A549 (cell line): ENCODE measurements at regions not wholly inside any gene's neighbourhood (a gene's known extent, or its start where the extent isn't known, plus 50 kb on each side); places are given as distances from the start of the nearest gene placed in this dataset.

Source experiments
- ATAC-seq, 2 experiments: fragments of 200-7000 bp in 1 of 2; fragments of >200 bp in 1 of 2; cut with Nextera tagmentation in 1 of 2; cut with Tn5 transposase in 1 of 2; 3 replicates each; pipeline versions ENCODE4 v1.8.0 to v1.9.1; 2018 to 2020; ENCODE audit warnings: mild to moderate bottlenecking in 1 of 2, moderate library complexity in 1 of 2
- CTCF ChIA-PET: fragments of 300-600 bp; sonication (Branson Sonifier 250); formaldehyde crosslinking; extraction: SDS; loops from one replicate; lab custom pipeline; 2021; ENCODE audit warnings: antibody characterized with exemption, inconsistent platforms; lab: Yijun Ruan, JAX
- POLR2A ChIA-PET: fragments of 350-600 bp; formaldehyde crosslinking; extraction: SDS; loops from one replicate; lab custom pipeline; 2021; ENCODE audit warnings: antibody characterized with exemption, inconsistent platforms; lab: Yijun Ruan, JAX
- DNase-seq, 2 experiments: peaks; one replicate each; pipeline versions ENCODE4 v3.0.0 to v3.0.0-alpha.2; 2011 to 2016; ENCODE audit warnings: low read depth in 1 of 2, low spot score in 1 of 2
- FAIRE-seq: peaks from 2 replicates; lab custom pipeline; 2011; peaks lifted over from hg19 to GRCh38; lab: Jason Lieb, UNC
- H3K27ac ChIP-seq, 2 experiments: fragments of >200 bp; sonication (Bioruptor Twin); formaldehyde crosslinking; 3 replicates each; pipeline ENCODE4 v1.5.1; 2016 to 2017
- H3K4me1 ChIP-seq: fragments of >200 bp; sonication (Bioruptor Twin); formaldehyde crosslinking; 3 replicates; pipeline ENCODE4 v1.6.1; 2016
- H3K4me2 ChIP-seq: fragments of >200 bp; sonication (Bioruptor Twin); formaldehyde crosslinking; 3 replicates; pipeline ENCODE4 v1.6.1; 2016
- H3K4me3 ChIP-seq: fragments of >200 bp; sonication (Bioruptor Twin); formaldehyde crosslinking; 3 replicates; pipeline ENCODE4 v1.5.1; 2016
- H3K9me3 ChIP-seq: fragments of >200 bp; sonication (Bioruptor Twin); formaldehyde crosslinking; 3 replicates; pipeline ENCODE4 v1.6.1; 2016
- CBX2 ChIP-seq: fragments of 200-600 bp; sonication (generic); IDR thresholded peaks from 2 replicates; pipeline ENCODE4 v1.6.1; 2016; ENCODE audit warnings: low read depth, mild to moderate bottlenecking, borderline replicate concordance
- CBX8 ChIP-seq: fragments of 200-600 bp; sonication (generic); IDR thresholded peaks from 2 replicates; pipeline ENCODE4 v1.6.1; 2016
- CHD2 ChIP-seq: fragments of 150-350 bp; IDR thresholded peaks from 2 replicates; pipeline ENCODE4 v1.6.1; 2014; ENCODE audit warnings: low read length; ENCODE audit not compliant: partially characterized antibody
- CHD4 ChIP-seq: fragments of 200-600 bp; sonication (generic); IDR thresholded peaks from 2 replicates; pipeline ENCODE4 v1.6.1; 2016; ENCODE audit warnings: antibody characterized with exemption, mild to moderate bottlenecking, borderline replicate concordance
- EHF ChIP-seq: fragments of 250-450 bp; sonication (Bioruptor Pico); IDR thresholded peaks from 2 replicates; pipeline ENCODE4 v1.5.0; 2020; ENCODE audit warnings: mild to moderate bottlenecking
- HES2 ChIP-seq: fragments of >200 bp; sonication (Bioruptor Twin); formaldehyde crosslinking; IDR thresholded peaks from 2 replicates; pipeline ENCODE4 v1.6.1; 2016
- HEYL ChIP-seq: fragments of 250-450 bp; sonication (Bioruptor Pico); IDR thresholded peaks from 2 replicates; pipeline ENCODE4 v1.8.0; 2021; ENCODE audit warnings: mild to moderate bottlenecking, moderate library complexity
- HMGXB4 ChIP-seq: fragments of 250-450 bp; sonication (Bioruptor Pico); IDR thresholded peaks from 2 replicates; pipeline ENCODE4 v1.5.0; 2021; ENCODE audit warnings: mild to moderate bottlenecking, moderate library complexity, borderline replicate concordance
- HOXA7 ChIP-seq: fragments of 250-450 bp; sonication (Bioruptor Pico); IDR thresholded peaks from 2 replicates; pipeline ENCODE4 v1.5.0; 2020; ENCODE audit warnings: mild to moderate bottlenecking, moderate library complexity
- HOXB13 ChIP-seq: fragments of 250-450 bp; sonication (Bioruptor Pico); IDR thresholded peaks from 2 replicates; pipeline ENCODE4 v1.5.0; 2020; ENCODE audit warnings: low read depth, mild to moderate bottlenecking, moderate library complexity
- HOXB5 ChIP-seq: fragments of 250-450 bp; sonication (Bioruptor Pico); IDR thresholded peaks from 2 replicates; pipeline ENCODE4 v1.5.0; 2020; ENCODE audit warnings: mild to moderate bottlenecking, moderate library complexity
- JUNB ChIP-seq: fragments of >200 bp; sonication (Bioruptor Twin); formaldehyde crosslinking; IDR thresholded peaks from 2 replicates; pipeline ENCODE4 v1.6.1; 2016
- KDM1A ChIP-seq: fragments of 200-600 bp; sonication (generic); IDR thresholded peaks from 2 replicates; pipeline ENCODE4 v1.6.1; 2016; ENCODE audit warnings: low read depth, mild to moderate bottlenecking
- KDM5A ChIP-seq: fragments of 200-600 bp; sonication (generic); IDR thresholded peaks from 2 replicates; pipeline ENCODE4 v1.6.1; 2016; ENCODE audit warnings: antibody characterized with exemption, mild to moderate bottlenecking
- MAFK ChIP-seq: fragments of 450-650 bp; IDR thresholded peaks from 2 replicates; pipeline ENCODE4 v1.6.1; 2014; ENCODE audit not compliant: partially characterized antibody
- NFE2L2 ChIP-seq: fragments of 150-350 bp; conservative IDR thresholded peaks from 2 replicates; pipeline ENCODE4 v1.6.1; 2014; ENCODE audit warnings: low read length
- NPAS2 ChIP-seq: fragments of 250-450 bp; sonication (Bioruptor Pico); IDR thresholded peaks from 2 replicates; pipeline ENCODE4 v1.8.0; 2022; ENCODE audit warnings: mild to moderate bottlenecking, moderate library complexity, borderline replicate concordance
- PHF8 ChIP-seq: fragments of 200-600 bp; sonication (generic); IDR thresholded peaks from 2 replicates; pipeline ENCODE4 v1.6.1; 2016; ENCODE audit warnings: low read depth, mild to moderate bottlenecking, antibody characterized with exemption, moderate library complexity, borderline replicate concordance
- POLR2A ChIP-seq: IDR thresholded peaks from 2 replicates; pipeline ENCODE4 v1.6.1; 2012; ENCODE audit warnings: mild to moderate bottlenecking, low read length
- POLR2AphosphoS2 ChIP-seq: conservative IDR thresholded peaks from 2 replicates; pipeline ENCODE4 v1.6.1; 2012; ENCODE audit warnings: low read length, improper control_type of control experiment, inconsistent platforms
- RFX5 ChIP-seq: fragments of 450-650 bp; IDR thresholded peaks from 2 replicates; pipeline ENCODE4 v1.7.1; 2014; ENCODE audit warnings: antibody characterized with exemption, mild to moderate bottlenecking, moderate library complexity
- TFCP2L1 ChIP-seq: fragments of 250-450 bp; sonication (Bioruptor Pico); IDR thresholded peaks from 2 replicates; pipeline ENCODE4 v1.5.0; 2021; ENCODE audit warnings: mild to moderate bottlenecking
- USF2 ChIP-seq: fragments of 450-650 bp; IDR thresholded peaks from 2 replicates; pipeline ENCODE4 v1.6.1; 2014; ENCODE audit warnings: antibody characterized with exemption
- ZC3H11A ChIP-seq: fragments of 450-650 bp; IDR thresholded peaks from 2 replicates; pipeline ENCODE4 v1.6.1; 2014; ENCODE audit warnings: antibody characterized with exemption, mild to moderate bottlenecking
- ZNF302 ChIP-seq: fragments of 250-450 bp; sonication (Bioruptor Pico); IDR thresholded peaks from 2 replicates; pipeline ENCODE4 v1.9.0; 2021; ENCODE audit warnings: inconsistent platforms, mild to moderate bottlenecking, moderate library complexity
- ZSCAN20 ChIP-seq: fragments of 250-450 bp; sonication (Bioruptor Pico); IDR thresholded peaks from 2 replicates; pipeline ENCODE4 v1.8.0; 2022; ENCODE audit warnings: mild to moderate bottlenecking, moderate library complexity
- WGBS: methylation state at CpG from one replicate; pipeline ENCODE4 v1.1.6; 2017; ENCODE audit errors: missing lambda C conversion rate; 5-methylcytosine and 5-hydroxymethylcytosine counted together
- TF ChIP-seq, protein P1 (sequence below): fragments of 150-350 bp; IDR thresholded peaks from 2 replicates; pipeline ENCODE4 v1.6.1; 2014; ENCODE audit warnings: low read depth, mild to moderate bottlenecking, low read length
- TF ChIP-seq, protein P2 (sequence below): fragments of >200 bp; sonication (Bioruptor Twin); formaldehyde crosslinking; IDR thresholded peaks from 3 replicates; pipeline ENCODE4 v1.6.1; 2016
- TF ChIP-seq, protein P3 (sequence below): IDR thresholded peaks from 2 replicates; pipeline ENCODE4 v1.6.1; 2012

DNA sequence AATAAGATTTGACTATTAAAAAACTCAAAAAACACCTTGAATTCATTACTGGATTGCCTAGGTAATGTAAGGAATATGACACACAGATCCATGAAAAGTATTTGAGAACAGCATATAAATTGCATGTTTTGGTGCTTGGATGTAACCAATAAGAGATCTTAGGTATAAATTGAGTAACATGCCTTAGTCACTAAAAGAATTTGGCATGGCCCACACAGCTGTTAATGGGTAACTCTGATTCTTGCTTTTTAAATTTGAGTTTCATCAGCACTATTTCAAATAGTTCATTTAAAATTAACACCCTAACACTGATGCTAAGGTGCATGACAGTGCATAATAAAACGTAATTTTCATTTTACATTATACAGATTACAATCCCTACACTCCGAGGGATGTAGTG is 779.3 kb upstream of the WWC1 start (continued):
- TF ChIP-seq POLR2AphosphoS2: no peak
- no peak for TF ChIP-seq ZNF302 (CRISPR knock-in tag)

- Histone ChIP-seq H3K4me2 (no peak overlapping the region), H3K9me3 (no peaks in the 10 kb centered on the region), H3K4me3 (no peak overlapping the region), H3K27ac (no peak overlapping the region), H3K4me1 (no peaks in the 10 kb centered on the region)
- DNase-seq (no peak), FAIRE-seq (no peak), ATAC-seq (no peak)
- TF ChIP-seq KDM5A: no peak
- TF ChIP-seq HOXA7 (CRISPR knock-in tag): no peak
- CTCF ChIA-PET: no interaction called here
- POLR2A ChIA-PET: no interaction called here
- 15% methylated on average over 7 of the region's 7 CpGs for WGBS
Observed at GRCh38 chr5:167513381-167513780, 778.1 kb upstream of the WWC1 start.

DNA sequence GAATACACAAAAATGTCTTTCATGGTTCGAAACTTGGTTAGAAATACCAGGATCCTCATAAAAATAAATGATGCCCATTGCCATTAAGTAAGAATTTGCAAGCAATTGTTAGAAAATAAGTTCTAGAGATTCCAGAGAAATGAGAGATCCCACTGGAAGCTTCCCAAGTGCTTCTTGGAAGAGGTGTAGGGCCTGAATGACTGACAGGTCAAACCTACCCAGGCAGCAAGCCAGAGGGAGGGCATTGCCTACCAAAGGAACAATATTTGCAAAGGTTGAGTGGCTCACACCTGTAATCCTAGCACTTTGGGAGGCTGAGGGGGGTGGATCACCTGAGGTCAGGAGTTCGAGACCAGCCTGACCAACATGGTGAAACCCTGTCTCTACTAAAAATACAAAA is 777.0 kb upstream of the WWC1 start:
- POLR2A ChIA-PET: no interaction called here
- no peaks in the 10 kb centered on the region for H3K4me1 ChIP-seq
- DNase-seq (no peak), FAIRE-seq (no peak), ATAC-seq (no peak)
- no peak overlapping the region for H3K4me3 ChIP-seq
- CTCF ChIA-PET: no interaction called here
- H3K27ac ChIP-seq: no peak overlapping the region
- H3K4me2 ChIP-seq: no peak overlapping the region
- WGBS: 5% methylated on average over 2 of the region's 2 CpGs
- TF ChIP-seq NFE2L2 (no peak), JUNB (no peak), HOXA7 (CRISPR knock-in tag) (no peak), EHF (CRISPR knock-in tag) (no peak), POLR2AphosphoS2 (no peak), KDM1A (no peak), RFX5 (no peak), POLR2A (no peak), ZC3H11A (no peak), NPAS2 (CRISPR knock-in tag) (no peak), PHF8 (no peak), TFCP2L1 (no peak), HMGXB4 (no peak), CBX2 (no peak), HOXB13 (CRISPR knock-in tag) (no peak), HEYL (CRISPR knock-in tag) (no peak), KDM5A (no peak), ZSCAN20 (CRISPR knock-in tag) (no peak)
- TF ChIP-seq, protein P1, sequence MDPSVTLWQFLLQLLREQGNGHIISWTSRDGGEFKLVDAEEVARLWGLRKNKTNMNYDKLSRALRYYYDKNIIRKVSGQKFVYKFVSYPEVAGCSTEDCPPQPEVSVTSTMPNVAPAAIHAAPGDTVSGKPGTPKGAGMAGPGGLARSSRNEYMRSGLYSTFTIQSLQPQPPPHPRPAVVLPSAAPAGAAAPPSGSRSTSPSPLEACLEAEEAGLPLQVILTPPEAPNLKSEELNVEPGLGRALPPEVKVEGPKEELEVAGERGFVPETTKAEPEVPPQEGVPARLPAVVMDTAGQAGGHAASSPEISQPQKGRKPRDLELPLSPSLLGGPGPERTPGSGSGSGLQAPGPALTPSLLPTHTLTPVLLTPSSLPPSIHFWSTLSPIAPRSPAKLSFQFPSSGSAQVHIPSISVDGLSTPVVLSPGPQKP: no peak
- TF ChIP-seq, protein P2, sequence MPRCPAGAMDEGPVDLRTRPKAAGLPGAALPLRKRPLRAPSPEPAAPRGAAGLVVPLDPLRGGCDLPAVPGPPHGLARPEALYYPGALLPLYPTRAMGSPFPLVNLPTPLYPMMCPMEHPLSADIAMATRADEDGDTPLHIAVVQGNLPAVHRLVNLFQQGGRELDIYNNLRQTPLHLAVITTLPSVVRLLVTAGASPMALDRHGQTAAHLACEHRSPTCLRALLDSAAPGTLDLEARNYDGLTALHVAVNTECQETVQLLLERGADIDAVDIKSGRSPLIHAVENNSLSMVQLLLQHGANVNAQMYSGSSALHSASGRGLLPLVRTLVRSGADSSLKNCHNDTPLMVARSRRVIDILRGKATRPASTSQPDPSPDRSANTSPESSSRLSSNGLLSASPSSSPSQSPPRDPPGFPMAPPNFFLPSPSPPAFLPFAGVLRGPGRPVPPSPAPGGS: no peak
- no peaks in the 10 kb centered on the region for H3K9me3 ChIP-seq

DNA sequence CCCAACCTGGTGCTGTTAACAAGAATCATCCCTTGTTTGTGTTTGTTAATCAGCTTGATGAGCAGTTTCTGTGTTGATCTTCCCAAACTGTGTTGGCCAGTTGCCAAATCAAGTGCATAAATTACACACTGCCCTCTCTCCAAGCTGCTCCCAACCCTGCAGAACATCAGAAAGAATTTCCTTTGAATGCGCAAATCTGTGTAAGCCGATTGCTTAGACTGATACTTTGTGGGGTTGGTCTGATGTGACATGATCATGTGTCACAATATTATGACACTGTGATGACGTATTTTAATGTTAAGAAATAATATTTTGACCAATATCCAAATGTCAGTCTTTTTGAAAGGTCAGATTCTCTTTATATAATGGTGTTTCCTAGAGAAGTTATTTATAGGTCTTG is 766.4 kb upstream of the WWC1 start:
- CTCF ChIA-PET: interaction anchor here (1.0 kb wide), 1 partner anchor 17 kb away, joined by 3 read pairs; no protein-coding TSS in a partner anchor
- Histone ChIP-seq H3K9me3 (no peaks in the 10 kb centered on the region), H3K4me3 (no peak overlapping the region), H3K4me2 (no peak overlapping the region), H3K4me1 (no peaks in the 10 kb centered on the region), H3K27ac (no peak overlapping the region)
- TF ChIP-seq HOXB5 (CRISPR knock-in tag) (no peak), USF2 (no peak), KDM1A (no peak), ZNF302 (CRISPR knock-in tag) (no peak), CHD4 (no peak), RFX5 (no peak), CHD2 (no peak), MAFK (no peak), CBX8 (no peak), KDM5A (no peak), HES2 (no peak)
- TF ChIP-seq, protein P3, sequence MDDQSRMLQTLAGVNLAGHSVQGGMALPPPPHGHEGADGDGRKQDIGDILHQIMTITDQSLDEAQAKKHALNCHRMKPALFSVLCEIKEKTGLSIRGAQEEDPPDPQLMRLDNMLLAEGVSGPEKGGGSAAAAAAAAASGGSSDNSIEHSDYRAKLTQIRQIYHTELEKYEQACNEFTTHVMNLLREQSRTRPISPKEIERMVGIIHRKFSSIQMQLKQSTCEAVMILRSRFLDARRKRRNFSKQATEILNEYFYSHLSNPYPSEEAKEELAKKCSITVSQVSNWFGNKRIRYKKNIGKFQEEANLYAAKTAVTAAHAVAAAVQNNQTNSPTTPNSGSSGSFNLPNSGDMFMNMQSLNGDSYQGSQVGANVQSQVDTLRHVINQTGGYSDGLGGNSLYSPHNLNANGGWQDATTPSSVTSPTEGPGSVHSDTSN: no peak
- FAIRE-seq (no peak), ATAC-seq (no peak), DNase-seq (no peak)
- WGBS: 31% methylated on average over 3 of the region's 3 CpGs
- POLR2A ChIA-PET: no interaction called here
